ENCODE measurements at regions not wholly inside any gene's neighbourhood (a gene's known extent, or its start where the extent isn't known, plus 50 kb on each side); places are given as distances from the start of the nearest gene placed in this dataset.

- no peak for DNase-seq (ENCODE audit: low spot score)
Observed at GRCh38 chr18:56083523-56084287, 495.7 kb upstream of the TCF4 start.

DNA sequence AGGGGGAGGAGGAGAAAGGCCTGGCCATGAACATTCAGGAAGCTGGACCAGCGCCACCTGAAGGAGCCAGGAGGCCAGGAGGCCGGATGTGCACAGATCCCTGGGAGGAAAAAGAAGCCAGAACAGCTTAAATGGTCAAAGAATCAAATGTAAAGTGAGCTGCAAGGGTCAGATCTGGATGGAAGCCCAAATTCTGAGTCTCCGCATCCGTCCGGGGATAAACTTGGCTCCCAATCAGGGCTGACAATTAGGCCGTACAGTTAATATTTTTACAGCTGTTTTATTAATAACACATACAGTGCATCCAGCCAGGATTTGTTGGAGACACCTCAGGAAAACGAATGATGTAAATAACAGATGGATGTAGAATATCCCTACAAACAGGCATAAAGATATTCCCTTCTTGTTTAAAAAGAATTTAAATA is 495.1 kb upstream of the TCF4 start:
- no peak for DNase-seq (ENCODE audit: low spot score)

DNA sequence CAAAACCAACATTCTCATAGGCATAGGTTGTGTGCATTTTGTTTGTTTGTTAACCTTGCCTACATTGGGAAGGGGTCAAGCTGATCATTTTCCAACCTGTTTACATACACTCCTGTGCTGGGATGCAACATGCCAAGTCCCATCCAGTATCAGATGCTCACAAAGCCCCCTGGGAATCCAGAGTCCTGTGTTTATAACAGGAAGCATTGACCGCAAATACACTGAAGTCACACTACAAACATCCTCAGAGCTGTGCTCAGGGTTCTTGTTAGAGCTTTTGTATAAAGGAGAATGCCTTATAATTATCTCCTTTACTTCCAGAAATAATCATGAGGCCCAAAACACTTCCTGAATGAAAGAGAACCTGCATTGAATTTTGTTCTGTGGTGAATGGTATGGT is 488.7 kb upstream of the TCF4 start:
- no peak for DNase-seq (ENCODE audit: low spot score)

- no peak for DNase-seq (ENCODE audit: low spot score)
Observed at GRCh38 chr18:56068701-56069100, 480.7 kb upstream of the TCF4 start.

- no peak for DNase-seq (ENCODE audit: low spot score)
Observed at GRCh38 chr18:56067969-56068671, 480.1 kb upstream of the TCF4 start.

DNA sequence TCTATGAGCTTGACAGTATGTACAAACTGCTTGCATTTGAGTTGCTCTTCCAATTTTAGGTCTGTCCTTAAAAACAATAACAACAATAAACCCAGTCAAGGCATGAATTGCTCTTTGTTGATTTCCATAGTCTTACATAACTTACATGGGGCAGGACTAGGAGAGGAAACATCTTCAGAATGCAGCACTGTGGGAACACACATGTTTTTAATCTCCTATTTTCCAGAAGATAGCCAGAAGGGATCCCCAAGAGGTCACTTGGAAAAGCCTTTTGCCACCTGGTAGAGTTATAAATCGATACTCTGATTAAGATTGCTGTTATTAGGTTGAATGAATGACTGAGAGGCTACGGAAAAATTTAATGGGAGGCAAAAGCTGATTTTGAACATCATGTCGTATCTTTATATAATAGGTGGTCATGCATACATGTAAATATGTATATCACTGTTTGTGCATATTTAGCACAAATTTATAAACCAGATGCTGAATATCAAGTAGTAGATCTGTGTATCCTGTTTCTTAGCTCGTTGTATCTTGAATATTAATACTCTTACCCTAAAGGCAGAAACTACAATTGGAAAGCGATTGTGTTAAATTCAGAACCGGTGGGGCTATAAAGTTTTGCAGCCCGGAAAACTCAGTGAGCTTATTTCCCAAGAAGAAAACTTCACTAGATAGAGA is 479.4 kb upstream of the TCF4 start:
- DNase-seq (ENCODE audit: low spot score): peak; percentile 61

DNA sequence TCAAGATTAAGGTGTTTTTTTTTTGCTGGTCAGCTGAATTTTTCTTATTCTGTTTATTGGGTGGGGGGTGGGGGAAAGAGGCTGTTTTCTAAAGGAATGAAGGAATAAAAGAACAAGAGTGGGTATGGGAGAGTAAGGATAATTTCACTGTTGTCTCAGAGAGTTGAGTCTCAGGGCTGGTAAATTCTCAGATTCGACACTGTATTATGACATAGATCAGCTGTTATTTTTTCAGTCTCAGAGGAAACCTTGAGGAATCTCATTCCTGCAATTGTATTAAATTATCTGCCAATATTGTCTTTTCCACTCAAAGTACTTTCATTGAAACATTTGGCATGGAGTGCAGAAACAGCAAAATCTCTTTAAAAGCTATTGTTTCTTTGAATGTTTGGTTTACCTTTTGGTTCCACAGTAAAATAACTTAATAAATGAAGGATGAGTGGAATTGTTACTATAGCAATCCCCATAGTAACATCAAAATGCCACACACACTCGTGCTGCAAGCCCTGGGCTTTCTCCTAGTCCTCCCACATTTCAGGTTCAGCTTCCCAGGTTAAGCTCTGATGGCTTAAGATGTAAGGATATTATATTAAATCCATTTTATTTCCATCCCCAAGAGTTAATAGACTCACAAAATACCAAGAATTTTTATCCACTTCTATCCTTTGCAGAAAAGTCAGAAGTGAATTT is 478.7 kb upstream of the TCF4 start:
- DNase-seq (ENCODE audit: low spot score): no peak

GRCh38 chr18:56065086-56065485 is 477.1 kb upstream of the TCF4 start:
- no peak for DNase-seq (ENCODE audit: low spot score)

DNA sequence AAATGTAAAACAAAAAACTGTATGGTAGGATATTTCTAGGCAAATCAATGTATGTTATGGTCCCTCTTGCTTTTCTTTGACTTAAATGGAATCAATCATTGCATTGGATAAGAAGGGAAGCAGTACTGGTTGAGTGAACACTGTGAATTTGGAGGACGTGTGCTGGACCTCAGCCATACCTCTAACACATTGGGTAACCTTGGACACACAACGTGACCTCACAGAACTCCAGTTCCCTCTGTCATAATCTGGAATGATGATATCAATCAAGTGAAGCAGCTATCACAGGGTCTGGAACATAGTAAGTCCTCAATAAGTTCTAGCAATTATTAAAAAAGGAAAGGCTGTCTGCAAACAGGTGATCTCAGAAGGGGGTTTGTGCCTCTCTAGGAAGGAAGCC is 474.9 kb upstream of the TCF4 start:
- no peak for DNase-seq (ENCODE audit: low spot score)

- no peak for DNase-seq (ENCODE audit: low spot score)
Observed at GRCh38 chr18:56060967-56061541, 473.1 kb upstream of the TCF4 start.

- no peak for DNase-seq (ENCODE audit: low spot score)
Observed at GRCh38 chr18:56052202-56052601, 464.2 kb upstream of the TCF4 start.

DNA sequence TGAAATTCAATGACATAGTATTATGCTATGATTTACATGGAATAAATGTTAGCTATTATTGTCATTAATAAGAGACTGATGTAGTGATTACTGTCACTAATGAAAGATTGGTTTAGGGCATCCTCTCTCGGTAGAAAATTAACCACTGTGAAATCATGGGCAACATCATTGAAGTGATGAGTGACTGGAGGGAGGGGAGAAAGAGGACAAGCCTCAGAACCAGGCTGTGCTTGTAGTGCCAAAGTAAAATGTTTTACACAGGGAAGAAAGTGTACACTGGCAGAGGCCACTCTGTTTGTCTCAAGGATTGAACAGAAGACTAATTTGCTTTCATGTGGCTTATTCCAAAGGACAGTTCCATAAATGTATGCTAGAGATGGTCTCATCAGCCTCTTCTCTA is 456.2 kb upstream of the TCF4 start:
- peak; percentile 66 for DNase-seq (ENCODE audit: low spot score)

GRCh38 chr18:56043641-56044061 is 455.7 kb upstream of the TCF4 start:
- DNase-seq (ENCODE audit: low spot score): peak; percentile 99

DNA sequence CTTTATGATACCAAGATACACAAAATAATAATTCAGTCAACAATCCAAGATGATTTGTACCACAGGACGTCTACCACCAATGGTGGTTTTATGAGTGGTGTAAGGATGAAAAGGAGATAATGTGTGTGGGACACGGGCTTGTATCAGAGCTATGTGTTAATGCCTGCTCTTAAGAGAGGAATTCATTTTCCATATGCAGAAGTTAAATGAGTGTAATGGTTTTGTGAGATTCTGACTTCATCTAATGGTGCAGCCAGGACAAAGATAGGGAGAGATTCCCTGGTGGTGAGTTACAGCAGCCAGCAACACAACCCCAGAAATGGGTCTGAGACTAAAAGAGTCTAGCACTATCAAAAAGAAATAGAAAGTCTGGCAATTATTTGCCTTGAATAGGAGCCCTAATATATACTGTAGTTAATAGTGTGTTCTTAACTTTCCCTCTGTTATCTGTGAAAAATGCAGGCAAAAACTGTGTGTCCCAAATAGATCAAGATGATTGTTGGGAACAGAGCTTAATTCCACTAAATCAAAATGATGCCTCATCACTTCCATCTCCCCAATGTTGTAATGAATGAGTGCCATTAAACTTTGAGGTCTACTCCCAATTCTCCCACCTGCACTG is 455.0 kb upstream of the TCF4 start:
- no peak for DNase-seq (ENCODE audit: low spot score)

DNA sequence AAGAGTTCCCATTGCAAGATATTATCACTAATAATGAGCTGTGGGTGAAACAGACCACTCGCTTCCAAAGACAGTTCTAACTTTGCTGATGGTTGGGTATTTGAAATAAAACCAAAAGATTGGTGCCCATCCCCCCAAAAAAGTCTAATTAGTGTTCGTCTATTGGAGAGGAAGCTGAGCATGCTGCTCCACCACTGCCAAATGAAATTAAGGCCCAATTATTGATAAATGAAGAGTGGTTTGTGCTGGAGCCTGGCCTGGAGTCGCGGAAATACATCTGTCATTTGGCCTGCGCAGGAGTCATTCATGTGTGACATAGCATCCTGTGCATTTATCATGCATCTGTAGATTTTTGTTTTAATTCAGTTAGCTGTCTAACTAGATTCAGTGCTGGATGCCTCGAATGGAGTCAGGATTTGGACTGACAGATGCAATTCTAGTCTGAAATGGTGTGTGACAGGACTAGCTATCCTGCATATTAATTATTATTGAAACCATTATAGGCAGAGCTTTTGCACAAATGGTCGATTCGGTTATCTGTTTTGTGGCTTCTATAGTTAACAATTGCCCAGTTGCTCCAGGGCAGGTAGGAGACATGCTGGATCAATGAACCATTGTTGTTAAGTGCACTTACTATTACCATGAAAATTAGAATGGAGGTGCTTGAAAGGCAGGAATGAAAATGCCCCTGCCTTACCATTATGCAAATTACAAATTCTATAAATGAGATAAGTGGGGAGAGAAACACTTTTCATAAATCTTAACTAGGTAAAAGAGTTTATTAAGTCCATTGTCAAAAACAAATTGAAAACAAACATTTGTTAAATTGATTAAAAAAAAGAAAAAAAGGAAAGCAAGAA is 450.4 kb upstream of the TCF4 start:
- DNase-seq (ENCODE audit: low spot score): no peak

DNA sequence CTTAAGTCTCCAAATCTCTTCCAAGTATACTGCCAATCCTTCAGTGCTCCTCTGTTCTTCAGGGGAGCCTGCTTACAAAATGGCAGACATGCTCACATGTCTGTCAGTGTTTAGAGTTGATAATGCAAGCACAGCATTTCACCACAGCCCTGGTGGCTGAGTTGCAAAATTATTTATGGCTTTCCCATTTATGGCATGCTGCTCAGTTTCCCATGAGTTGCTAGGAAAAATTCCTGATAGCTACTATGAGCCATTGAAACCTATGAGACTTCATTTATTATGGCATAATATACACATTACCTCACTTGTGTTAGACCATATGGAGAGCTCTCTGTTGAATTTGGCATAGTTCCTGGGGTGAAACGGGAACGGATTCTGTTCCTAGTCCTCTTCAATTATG is 448.7 kb upstream of the TCF4 start:
- no peak for DNase-seq (ENCODE audit: low spot score)

- no peak for DNase-seq (ENCODE audit: low spot score)
Observed at GRCh38 chr18:56035546-56035945, 447.6 kb upstream of the TCF4 start.

DNA sequence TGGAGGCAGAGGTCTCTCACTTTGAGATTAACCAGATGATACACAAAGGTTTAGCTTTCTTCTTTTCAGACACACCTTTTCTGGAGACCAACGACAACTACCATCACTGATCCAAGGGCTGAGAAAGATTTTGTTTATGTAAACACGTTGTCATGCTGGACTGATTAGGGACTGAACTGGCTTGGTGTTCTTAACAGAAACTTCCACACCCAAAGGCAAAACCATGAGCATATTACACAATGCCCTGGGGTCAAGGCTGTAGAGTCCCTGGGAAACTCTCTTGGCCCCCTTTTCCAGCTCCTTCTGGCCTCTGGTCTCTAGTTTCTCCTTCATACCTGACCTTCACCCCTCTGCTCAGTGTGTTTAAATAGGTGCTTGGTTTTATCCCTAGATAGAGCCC is 447.0 kb upstream of the TCF4 start:
- no peak for DNase-seq (ENCODE audit: low spot score)

DNA sequence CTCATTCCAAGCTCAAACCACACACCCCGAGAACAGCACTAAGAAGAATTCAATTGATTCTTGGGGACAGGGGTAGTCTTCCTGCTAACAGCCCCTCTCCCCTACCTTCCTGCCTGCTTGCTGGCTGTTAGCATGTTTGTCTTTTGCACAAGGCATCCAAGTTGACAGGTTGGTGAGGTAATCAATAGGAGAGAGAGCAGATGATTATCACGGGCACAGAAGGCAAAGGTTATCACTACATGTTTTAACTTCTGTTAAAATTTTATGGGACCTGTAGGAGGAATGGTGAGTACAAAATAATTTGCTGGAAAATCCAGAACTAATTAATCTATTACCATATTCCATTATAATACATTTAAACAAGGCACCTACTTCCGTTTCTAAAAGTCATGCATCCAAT is 442.1 kb upstream of the TCF4 start:
- DNase-seq (ENCODE audit: low spot score): no peak

DNA sequence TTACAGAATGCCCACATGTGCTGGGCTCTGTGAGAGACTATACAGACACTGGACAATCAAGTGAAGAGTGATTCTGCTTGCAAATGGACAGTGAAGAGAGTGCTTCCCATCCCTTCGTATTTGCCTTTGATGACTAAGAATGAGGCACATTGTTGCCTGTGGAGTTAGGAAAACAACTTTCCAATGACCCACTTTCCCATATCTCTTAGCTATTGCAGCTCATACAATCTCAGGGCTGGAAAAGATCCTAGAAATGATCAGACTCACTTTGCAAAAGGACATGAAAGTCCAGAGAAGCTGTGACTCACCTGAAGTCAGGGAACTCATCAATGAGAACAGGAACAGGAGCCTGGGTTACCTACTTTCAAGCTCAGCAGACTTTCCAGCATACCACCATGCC is 440.5 kb upstream of the TCF4 start:
- DNase-seq (ENCODE audit: low spot score): no peak

GRCh38 chr18:56026509-56026908 is 438.5 kb upstream of the TCF4 start:
- DNase-seq (ENCODE audit: low spot score): no peak

Data from globus pallidus (tissue), 1 donor.